H9 (cell line): ENCODE measurements at regions not wholly inside any gene's neighbourhood (a gene's known extent, or its start where the extent isn't known, plus 50 kb on each side); places are given as distances from the start of the nearest gene placed in this dataset.

ENCODE experiments used
- DNase-seq: peaks from one replicate; pipeline ENCODE4 v3.0.0-alpha.2; 2017
- H2AFZ ChIP-seq: one replicate; pipeline ENCODE4 v1.6.1; 2013; ENCODE audit warnings: mild to moderate bottlenecking, low read length, control low read depth, moderate library complexity
- H2AK5ac ChIP-seq: 2 replicates; pipeline ENCODE4 v1.6.1; 2013; ENCODE audit warnings: low read length, control low read depth, mixed read lengths; ENCODE audit not compliant: insufficient read length
- H2BK120ac ChIP-seq: one replicate; pipeline ENCODE4 v1.6.1; 2013; ENCODE audit warnings: low read depth, mild to moderate bottlenecking, low read length, control low read depth, inconsistent platforms; ENCODE audit not compliant: poor library complexity, severe bottlenecking
- H2BK12ac ChIP-seq: 2 replicates; pipeline ENCODE4 v1.6.1; 2013; ENCODE audit warnings: low read length, control low read depth, mixed read lengths, low read depth; ENCODE audit not compliant: insufficient read length
- H2BK15ac ChIP-seq: 2 replicates; pipeline ENCODE4 v1.6.1; 2013; ENCODE audit warnings: low read depth, low read length, control low read depth
- H2BK20ac ChIP-seq: one replicate; pipeline ENCODE4 v1.6.1; 2013; ENCODE audit warnings: low read depth, mild to moderate bottlenecking, low read length, control low read depth, inconsistent platforms; ENCODE audit not compliant: poor library complexity, severe bottlenecking
- H2BK5ac ChIP-seq: 2 replicates; pipeline ENCODE4 v1.6.1; 2013; ENCODE audit warnings: low read length, control low read depth, mixed read lengths; ENCODE audit not compliant: insufficient read length
- H3K14ac ChIP-seq: 2 replicates; pipeline ENCODE4 v1.6.1; 2013; ENCODE audit warnings: low read length, control low read depth; ENCODE audit not compliant: insufficient read depth
- H3K18ac ChIP-seq: 2 replicates; pipeline ENCODE4 v1.6.1; 2013; ENCODE audit warnings: low read depth, mild to moderate bottlenecking, mixed read lengths, low read length, control low read depth; ENCODE audit not compliant: insufficient read length
- H3K23ac ChIP-seq: 2 replicates; pipeline ENCODE4 v1.6.1; 2013; ENCODE audit warnings: low read length, control low read depth, mixed read lengths, low read depth; ENCODE audit not compliant: insufficient read length
- H3K23me2 ChIP-seq: 2 replicates; pipeline ENCODE4 v1.6.1; 2013; ENCODE audit warnings: low read depth, mild to moderate bottlenecking, mixed read lengths, low read length, control low read depth; ENCODE audit not compliant: insufficient read length, poor library complexity, severe bottlenecking
- H3K27ac ChIP-seq: 2 replicates; pipeline ENCODE4 v1.5.1; 2013; ENCODE audit warnings: low read length, control low read depth, mixed read lengths, low read depth; ENCODE audit not compliant: insufficient read length
- H3K27me3 ChIP-seq: 2 replicates; pipeline ENCODE4 v1.6.1; 2013; ENCODE audit warnings: low read length, control low read depth, inconsistent platforms; ENCODE audit not compliant: insufficient read depth
- H3K4ac ChIP-seq: 2 replicates; pipeline ENCODE4 v1.6.1; 2013; ENCODE audit warnings: low read depth, mild to moderate bottlenecking, control low read depth, inconsistent platforms, low read length, moderate library complexity
- H3K4me1 ChIP-seq: 2 replicates; pipeline ENCODE4 v1.6.1; 2013; ENCODE audit warnings: low read length, control low read depth, inconsistent platforms; ENCODE audit not compliant: insufficient read depth
- H3K4me2 ChIP-seq: 2 replicates; pipeline ENCODE4 v1.6.1; 2013; ENCODE audit warnings: low read length, control low read depth, mixed read lengths; ENCODE audit not compliant: insufficient read length, insufficient read depth
- H3K56ac ChIP-seq: 2 replicates; pipeline ENCODE4 v1.6.1; 2013; ENCODE audit warnings: low read depth, mild to moderate bottlenecking, mixed read lengths, low read length, control low read depth; ENCODE audit not compliant: insufficient read length
- H3K79me1 ChIP-seq: 2 replicates; pipeline ENCODE4 v1.6.1; 2013; ENCODE audit warnings: low read depth, mild to moderate bottlenecking, moderate library complexity, low read length, control low read depth, inconsistent platforms; ENCODE audit not compliant: insufficient read depth, poor library complexity, severe bottlenecking
- H3K79me2 ChIP-seq: 2 replicates; pipeline ENCODE4 v1.6.1; 2013; ENCODE audit warnings: low read length, control low read depth, inconsistent platforms; ENCODE audit not compliant: insufficient read depth
- H3K9ac ChIP-seq: 2 replicates; pipeline ENCODE4 v1.6.1; 2013; ENCODE audit warnings: low read length, control low read depth, mixed read lengths; ENCODE audit not compliant: insufficient read length; ENCODE audit errors: extremely low read depth
- H3K9me3 ChIP-seq: one replicate; pipeline ENCODE4 v1.6.1; 2013; ENCODE audit warnings: low read depth, low read length, inconsistent platforms; ENCODE audit not compliant: control insufficient read depth
- H3T11ph ChIP-seq: one replicate; pipeline ENCODE4 v1.6.1; 2013; ENCODE audit warnings: mild to moderate bottlenecking, low read length, control low read depth, inconsistent platforms
- H4K20me1 ChIP-seq: one replicate; pipeline ENCODE4 v1.6.1; 2013; ENCODE audit not compliant: control insufficient read depth, insufficient read length, insufficient read depth
- H4K5ac ChIP-seq: 2 replicates; pipeline ENCODE4 v1.6.1; 2013; ENCODE audit warnings: low read depth, mild to moderate bottlenecking, mixed read lengths, low read length, control low read depth; ENCODE audit not compliant: insufficient read length
- H4K8ac ChIP-seq: replicated peaks from 2 replicates; pipeline ENCODE4 v1.6.1; 2013; ENCODE audit warnings: low read length, control low read depth, mixed read lengths, low read depth; ENCODE audit not compliant: insufficient read length
- H4K91ac ChIP-seq: 2 replicates; pipeline ENCODE4 v1.6.1; 2013; ENCODE audit warnings: low read depth, mild to moderate bottlenecking, moderate library complexity, mixed read lengths, low read length, control low read depth; ENCODE audit not compliant: insufficient read length
- H3K27ac Mint-ChIP-seq, 3 experiments: 2 replicates in 2 of 3; 3 replicates in 1 of 3; pipeline ENCODE4 v1.8.0; 2020 to 2021; ENCODE audit warnings: mixed read lengths in 3 of 3, mild to moderate bottlenecking in 1 of 3, moderate library complexity in 1 of 3
- H3K27me3 Mint-ChIP-seq: 2 replicates; pipeline ENCODE4 v1.8.0; 2021; ENCODE audit warnings: low read depth, mild to moderate bottlenecking, moderate library complexity, mixed read lengths
- H3K36me3 Mint-ChIP-seq, 3 experiments: 2 replicates in 2 of 3; 3 replicates in 1 of 3; pipeline ENCODE4 v1.8.0; 2020 to 2021; ENCODE audit warnings: low read depth in 3 of 3, mixed read lengths in 3 of 3; ENCODE audit not compliant: insufficient read depth in 1 of 3
- H3K4me1 Mint-ChIP-seq, 2 experiments: 2 replicates each; pipeline ENCODE4 v1.8.0; 2020; ENCODE audit warnings: mixed read lengths in 2 of 2
- H3K4me3 Mint-ChIP-seq, 2 experiments: 2 replicates in 1 of 2; 3 replicates in 1 of 2; pipeline ENCODE4 v1.8.0; 2020 to 2021; ENCODE audit warnings: mild to moderate bottlenecking in 2 of 2, mixed read lengths in 2 of 2, moderate library complexity in 1 of 2
- H3K9me3 Mint-ChIP-seq, 2 experiments: 2 replicates in 1 of 2; 3 replicates in 1 of 2; pipeline ENCODE4 v1.8.0; 2020; ENCODE audit warnings: mild to moderate bottlenecking in 2 of 2, mixed read lengths in 2 of 2, moderate library complexity in 1 of 2
- CTCF ChIP-seq: fragments of 200-600 bp; sonication (generic); conservative IDR thresholded peaks from 3 replicates; pipeline ENCODE4 v1.8.0; 2021; ENCODE audit warnings: antibody characterized with exemption, mild to moderate bottlenecking
- WGBS: extraction: QIAGEN DNeasy Blood & Tissue Kit; methylation state at CpG from one replicate; pipeline ENCODE4 v1.1.7; 2013; ENCODE audit warnings: missing lambda C conversion rate, low lambda C conversion rate, mixed read lengths; ENCODE audit not compliant: insufficient read length; ENCODE audit errors: extremely low coverage; 5-methylcytosine and 5-hydroxymethylcytosine counted together

- Histone ChIP-seq H3T11ph (no peak overlapping the region), H2AK5ac (no peak overlapping the region), H2BK120ac (no peak overlapping the region), H4K8ac (no peak overlapping the region), H3K23ac (no peak overlapping the region), H3K9ac (no peak overlapping the region), H3K79me2 (no peaks in the 10 kb centered on the region), H2AFZ (no peak overlapping the region), H4K20me1 (no peaks in the 10 kb centered on the region), H3K4ac (no peak overlapping the region), H3K27ac (no peak overlapping the region), H3K79me1 (no peaks in the 10 kb centered on the region), H3K4me1 (no peaks in the 10 kb centered on the region), H4K5ac (no peak overlapping the region), H3K56ac (no peak overlapping the region), H3K4me2 (no peak overlapping the region), H3K14ac (no peak overlapping the region; the same call in 1 of the 2 replicates), H3K18ac (no peak overlapping the region), H2BK5ac (no peak overlapping the region), H2BK12ac (no peak overlapping the region), H3K27me3 (no peaks in the 10 kb centered on the region), H4K91ac (no peak overlapping the region), H3K9me3 (no peaks in the 10 kb centered on the region), H2BK20ac (no peak overlapping the region), H3K23me2 (no peaks in the 10 kb centered on the region), H2BK15ac (no peak overlapping the region)
- no peak overlapping the region for H3K27ac Mint-ChIP-seq
- no peaks in the 10 kb centered on the region; a peak in 1 of 7 replicates for H3K36me3 Mint-ChIP-seq
- no peaks in the 10 kb centered on the region for H3K4me1 Mint-ChIP-seq
- no peak for DNase-seq
- H3K27me3 Mint-ChIP-seq: peaks cover 3% of the 10 kb centered on the region
- no peak overlapping the region for H3K4me3 Mint-ChIP-seq
- WGBS: no CpG with 5 or more reads among the region's 8 CpGs
- H3K9me3 Mint-ChIP-seq: no peaks in the 10 kb centered on the region
- no peak for TF ChIP-seq CTCF
These were observed 89.0 kb upstream of the KCTD1 start for GRCh38 chr18:26637324-26637723.
